T-helper 9 cell (primary cell): ENCODE measurements at regions not wholly inside any gene's neighbourhood (a gene's known extent, or its start where the extent isn't known, plus 50 kb on each side); places are given as distances from the start of the nearest gene placed in this dataset.

Experiments used
- DNase-seq: peaks from one replicate; pipeline ENCODE4 v3.0.0-alpha.2; 2020

GRCh38 chr21:38743772-38744529 is 61.8 kb upstream of the ETS2 start:
- no peak for DNase-seq

- DNase-seq: no peak
Observed at GRCh38 chr21:38744861-38745260, 60.9 kb upstream of the ETS2 start.

DNA sequence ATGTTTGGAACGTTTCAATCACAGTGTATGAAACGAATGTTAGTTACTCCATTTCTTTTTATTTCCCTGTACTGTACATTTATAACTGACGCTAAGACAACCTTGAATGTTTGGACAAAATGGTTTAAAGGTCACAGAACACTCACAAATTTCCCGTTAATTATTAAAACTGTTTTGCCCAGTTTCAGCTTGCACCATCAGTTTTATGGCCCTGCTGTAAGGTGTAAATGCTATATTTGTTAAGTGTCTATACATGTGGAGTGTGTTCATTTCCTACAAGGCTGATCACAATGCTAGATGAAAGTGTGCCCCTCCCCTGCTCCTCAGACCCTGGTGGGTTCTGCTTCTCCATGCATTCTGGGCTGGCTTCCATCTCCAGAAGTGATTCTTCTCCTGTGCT is 57.9 kb upstream of the ETS2 start:
- no peak for DNase-seq

DNA sequence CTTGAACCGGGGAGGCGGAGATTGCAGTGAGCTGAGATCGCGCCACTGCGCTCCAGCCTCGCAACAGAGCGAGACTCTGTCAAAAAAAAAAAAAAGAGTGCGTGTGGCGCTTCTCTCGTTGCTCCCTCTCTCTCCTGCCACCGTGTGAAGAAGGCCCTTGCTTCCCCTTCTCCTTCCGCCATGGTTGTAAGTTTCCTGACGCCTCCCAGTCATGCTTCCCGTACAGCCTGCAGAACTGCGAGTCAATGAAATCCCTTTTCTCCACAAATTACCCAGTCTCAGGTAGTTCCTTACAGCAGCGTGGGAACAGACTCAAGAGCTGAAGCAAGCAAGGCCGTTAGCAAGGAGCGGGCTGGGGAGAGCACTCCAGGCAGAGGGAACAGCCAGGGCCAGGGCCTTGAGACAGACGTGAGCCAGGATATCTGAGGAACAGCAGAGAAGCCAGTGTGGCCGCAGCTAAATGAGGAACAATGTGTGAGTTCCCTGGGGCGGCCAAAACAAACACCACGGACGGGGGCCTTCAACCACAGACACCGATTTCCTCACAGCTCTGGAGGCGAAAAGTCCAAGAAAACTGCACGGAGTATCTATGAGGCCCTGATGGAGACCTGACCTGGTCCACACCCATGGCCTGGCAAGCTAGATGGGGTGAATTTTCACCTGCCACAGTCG is 54.2 kb upstream of the ETS2 start:
- DNase-seq: no peak

- no peak for DNase-seq
Observed at GRCh38 chr21:38752051-38752505, 53.7 kb upstream of the ETS2 start.

GRCh38 chr21:38753114-38753513 is 52.6 kb upstream of the ETS2 start:
- DNase-seq: no peak

GRCh38 chr21:38753557-38753971 is 52.2 kb upstream of the ETS2 start:
- no peak for DNase-seq
